Activated naive CD4-positive, alpha-beta T cell treated with anti-CD3 and anti-CD28 coated beads, Interleukin-2, amount 50 U/mL, for 72 hours (primary cell): ENCODE measurements at regions not wholly inside any gene's neighbourhood (a gene's known extent, or its start where the extent isn't known, plus 50 kb on each side); places are given as distances from the start of the nearest gene placed in this dataset.

Experiments
- ATAC-seq, 2 donors: fragments of 150-1000 bp; cut with Tn5 transposase; 2 replicates each; pipeline ENCODE4 v1.10.0; 2021; ENCODE audit warnings: mild to moderate bottlenecking in 2 of 2, moderate library complexity in 2 of 2
- DNase-seq, 2 donors: peaks; one replicate each; pipeline ENCODE4 v3.0.0; 2021 to 2022; ENCODE audit warnings: low spot score in 2 of 2
- H3K27ac Mint-ChIP-seq, 2 donors: one replicate each; pipeline ENCODE4 v1.8.0; 2022; ENCODE audit warnings: mild to moderate bottlenecking in 2 of 2, mixed read lengths in 2 of 2
- H3K36me3 Mint-ChIP-seq, 2 donors: one replicate each; pipeline ENCODE4 v1.8.0; 2022; ENCODE audit warnings: mixed read lengths in 2 of 2
- H3K9me3 Mint-ChIP-seq, 2 donors: one replicate each; pipeline ENCODE4 v1.8.0; 2022; ENCODE audit warnings: mixed read lengths in 2 of 2

- H3K27ac Mint-ChIP-seq = no peak overlapping the region
- ATAC-seq = no peak
- H3K9me3 Mint-ChIP-seq = peaks cover 3 to 4% of the 10 kb centered on the region in 2 donors
- DNase-seq = no peak
- H3K36me3 Mint-ChIP-seq = no peaks in the 10 kb centered on the region
Measured at GRCh38 chr14:40494483-40494882, 1062.2 kb upstream of the FBXO33 start.

GRCh38 chr14:40487824-40488223 is 1055.6 kb upstream of the FBXO33 start:
- peaks cover 2 to 3% of the 10 kb centered on the region in 2 donors for H3K9me3 Mint-ChIP-seq

GRCh38 chr14:40485688-40486087 is 1053.5 kb upstream of the FBXO33 start:
- Mint-ChIP-seq H3K27ac (no peak overlapping the region), H3K36me3 (no peaks in the 10 kb centered on the region), H3K9me3 (no peaks in the 10 kb centered on the region)
- no peak for DNase-seq
- no peak for ATAC-seq

More at GRCh38 chr14:40487824-40488223, 1055.6 kb upstream of the FBXO33 start:
- Mint-ChIP-seq H3K27ac (no peak overlapping the region), H3K36me3 (no peaks in the 10 kb centered on the region)
- DNase-seq (no peak), ATAC-seq (no peak)

DNA sequence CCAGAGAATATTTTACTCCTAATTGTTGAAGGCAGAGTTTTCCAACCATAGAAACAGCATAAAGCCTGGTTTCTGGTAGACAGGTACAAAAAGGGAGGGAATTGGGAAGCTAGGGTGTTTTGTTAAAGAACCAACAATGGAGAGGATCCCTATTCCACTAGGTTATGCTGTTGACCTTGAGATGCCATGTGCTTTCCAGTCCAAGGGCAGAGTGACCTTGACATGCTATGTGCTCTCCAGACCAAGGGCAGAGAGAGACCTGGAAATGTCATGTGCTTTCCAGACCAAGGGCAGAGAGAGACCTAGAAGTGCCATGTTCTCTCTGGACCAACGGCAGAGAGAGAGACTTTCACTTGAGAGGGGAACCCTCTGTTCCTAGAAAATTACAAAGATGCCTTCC is 1043.8 kb upstream of the FBXO33 start:
- Mint-ChIP-seq H3K36me3 (peaks cover 6 to 19% of the 10 kb centered on the region in 2 donors), H3K27ac (no peak overlapping the region), H3K9me3 (peaks cover 22 to 33% of the 10 kb centered on the region in 2 donors)
- ATAC-seq (no peak), DNase-seq (no peak)

- Mint-ChIP-seq H3K9me3 (peaks cover 13 to 24% of the 10 kb centered on the region in 2 donors), H3K27ac (no peak overlapping the region), H3K36me3 (peaks cover 0 to 6% of the 10 kb centered on the region in 2 donors)
- ATAC-seq (no peak), DNase-seq (no peak)
Measured at GRCh38 chr14:40467969-40468368, 1035.7 kb upstream of the FBXO33 start.

- no peak overlapping the region for H3K27ac Mint-ChIP-seq
- H3K9me3 Mint-ChIP-seq = peaks cover 0 to 11% of the 10 kb centered on the region in 2 donors
- ATAC-seq (no peak), DNase-seq (no peak)
- peaks cover 0 to 6% of the 10 kb centered on the region in 2 donors for H3K36me3 Mint-ChIP-seq
Measured at GRCh38 chr14:40464531-40464930, 1032.3 kb upstream of the FBXO33 start.

- H3K27ac Mint-ChIP-seq = no peak overlapping the region
- peaks cover 0 to 6% of the 10 kb centered on the region in 2 donors for H3K36me3 Mint-ChIP-seq
- no peak for DNase-seq
- ATAC-seq = no peak
- peaks cover 0 to 11% of the 10 kb centered on the region in 2 donors for H3K9me3 Mint-ChIP-seq
Measured at GRCh38 chr14:40463886-40464285, 1031.7 kb upstream of the FBXO33 start.

- Mint-ChIP-seq H3K36me3 (no peaks in the 10 kb centered on the region), H3K9me3 (no peaks in the 10 kb centered on the region), H3K27ac (no peak overlapping the region)
- ATAC-seq (no peak), DNase-seq (no peak)
Measured at GRCh38 chr14:40452674-40453073, 1020.4 kb upstream of the FBXO33 start.

DNA sequence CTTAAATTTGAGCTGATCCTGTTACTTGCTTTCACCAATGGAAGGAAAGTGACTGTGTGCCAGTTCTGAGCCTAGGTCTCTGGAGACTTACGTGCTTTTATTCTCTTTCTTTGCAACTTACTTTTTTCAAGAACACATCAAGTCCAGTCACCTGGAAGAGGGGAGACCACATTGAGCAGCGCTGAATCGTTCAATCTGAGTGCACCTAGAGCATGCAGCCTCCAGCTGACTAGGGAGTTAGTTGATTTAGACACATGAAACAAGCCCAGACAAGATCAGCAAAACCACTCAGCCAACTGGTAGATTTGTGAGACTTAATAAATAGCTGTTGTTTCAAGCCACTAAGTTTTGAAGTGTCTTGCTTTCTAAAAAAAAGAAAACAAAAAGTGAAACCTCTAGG is 1014.8 kb upstream of the FBXO33 start:
- DNase-seq (no peak), ATAC-seq (no peak)
- no peak overlapping the region for H3K27ac Mint-ChIP-seq
- H3K9me3 Mint-ChIP-seq = peaks cover 4 to 10% of the 10 kb centered on the region in 2 donors
- no peaks in the 10 kb centered on the region for H3K36me3 Mint-ChIP-seq

DNA sequence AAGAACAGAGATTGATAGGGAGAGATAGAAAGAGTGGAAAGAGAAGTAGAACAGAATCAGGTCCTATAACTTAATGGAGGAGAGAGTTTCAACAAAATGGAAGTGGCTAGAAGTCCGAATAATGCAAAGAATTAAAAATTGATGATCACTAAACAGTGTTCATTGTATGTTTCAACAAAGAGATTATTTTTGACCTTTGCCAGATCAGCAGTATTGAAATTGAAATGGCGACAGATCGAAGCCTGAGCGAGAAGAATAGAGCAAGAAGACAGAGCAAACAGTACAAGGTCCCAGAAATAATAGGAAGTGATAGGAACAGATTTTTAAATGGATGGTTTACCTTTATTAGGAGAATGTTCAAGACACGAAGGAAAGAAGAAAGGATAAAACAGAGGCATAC is 1012.8 kb upstream of the FBXO33 start:
- H3K27ac Mint-ChIP-seq = no peak overlapping the region
- peaks cover 4 to 10% of the 10 kb centered on the region in 2 donors for H3K9me3 Mint-ChIP-seq
- H3K36me3 Mint-ChIP-seq = no peaks in the 10 kb centered on the region
- no peak for DNase-seq
- ATAC-seq = no peak

GRCh38 chr14:40436551-40436950 is 1004.3 kb upstream of the FBXO33 start:
- ATAC-seq = no peak
- Mint-ChIP-seq H3K27ac (no peak overlapping the region), H3K36me3 (no peaks in the 10 kb centered on the region), H3K9me3 (no peaks in the 10 kb centered on the region)
- no peak for DNase-seq

DNA sequence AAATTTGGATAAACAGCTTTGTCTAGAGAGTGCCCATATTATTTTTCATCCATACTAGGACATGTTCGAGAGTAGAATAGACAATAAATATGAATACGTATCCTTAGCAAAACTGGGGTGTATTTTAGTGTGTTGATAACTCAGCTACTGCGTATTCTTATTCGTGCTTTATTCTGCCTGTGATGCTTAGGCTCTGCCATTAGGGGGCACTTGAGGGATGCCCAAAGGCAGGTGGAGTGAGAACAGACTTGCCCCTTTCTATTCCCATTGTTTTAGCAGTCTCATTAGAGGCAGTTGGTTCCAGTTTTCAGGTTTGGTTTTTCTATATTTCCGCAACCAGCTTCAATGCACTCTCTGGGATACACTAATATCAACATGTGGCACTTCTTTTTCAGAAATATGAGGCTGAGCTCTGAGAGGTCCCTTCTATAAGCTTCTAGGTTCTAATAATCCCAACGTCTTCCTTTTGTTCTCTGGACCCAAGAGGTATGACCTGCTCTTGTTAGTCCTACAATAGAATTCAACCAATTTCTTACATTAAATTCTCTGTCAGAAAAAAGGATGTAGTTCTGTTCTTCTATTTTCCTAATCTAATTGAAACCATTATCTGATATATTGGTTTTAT is 985.7 kb upstream of the FBXO33 start:
- DNase-seq = peak in 1 of 2 donors; percentile 30
- no peak overlapping the region for H3K27ac Mint-ChIP-seq
- H3K9me3 Mint-ChIP-seq = no peaks in the 10 kb centered on the region
- no peaks in the 10 kb centered on the region for H3K36me3 Mint-ChIP-seq
- ATAC-seq = no peak

DNA sequence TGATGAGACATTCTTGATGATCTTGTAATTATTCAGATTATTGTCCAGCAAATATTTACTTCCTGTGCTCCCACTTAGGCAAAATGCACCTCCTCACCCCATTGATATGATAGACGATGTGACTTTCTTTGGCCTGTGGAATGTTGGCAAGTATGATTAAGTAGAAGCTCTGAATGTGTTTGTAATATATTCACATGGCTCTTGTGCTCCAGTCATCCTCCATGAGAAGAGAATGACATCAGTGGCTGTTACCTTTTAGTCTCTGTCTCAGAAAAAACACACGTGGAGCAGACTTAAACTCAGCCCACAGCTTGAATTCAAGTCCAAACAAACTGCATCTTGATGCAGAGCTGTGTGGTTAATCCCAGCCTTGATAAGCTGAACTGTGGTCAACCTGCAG is 984.3 kb upstream of the FBXO33 start:
- DNase-seq (no peak), ATAC-seq (no peak)
- Mint-ChIP-seq H3K36me3 (no peaks in the 10 kb centered on the region), H3K9me3 (no peaks in the 10 kb centered on the region), H3K27ac (no peak overlapping the region)

GRCh38 chr14:40414386-40414785 is 982.2 kb upstream of the FBXO33 start:
- Mint-ChIP-seq H3K27ac (no peak overlapping the region), H3K36me3 (peaks cover 0 to 1% of the 10 kb centered on the region in 2 donors), H3K9me3 (no peaks in the 10 kb centered on the region)
- DNase-seq = no peak
- ATAC-seq = no peak

GRCh38 chr14:40413136-40413535 is 980.9 kb upstream of the FBXO33 start:
- ATAC-seq (no peak), DNase-seq (no peak)
- H3K36me3 Mint-ChIP-seq = peaks cover 0 to 13% of the 10 kb centered on the region in 2 donors
- peaks cover 5 to 6% of the 10 kb centered on the region in 2 donors for H3K9me3 Mint-ChIP-seq
- H3K27ac Mint-ChIP-seq = no peak overlapping the region

DNA sequence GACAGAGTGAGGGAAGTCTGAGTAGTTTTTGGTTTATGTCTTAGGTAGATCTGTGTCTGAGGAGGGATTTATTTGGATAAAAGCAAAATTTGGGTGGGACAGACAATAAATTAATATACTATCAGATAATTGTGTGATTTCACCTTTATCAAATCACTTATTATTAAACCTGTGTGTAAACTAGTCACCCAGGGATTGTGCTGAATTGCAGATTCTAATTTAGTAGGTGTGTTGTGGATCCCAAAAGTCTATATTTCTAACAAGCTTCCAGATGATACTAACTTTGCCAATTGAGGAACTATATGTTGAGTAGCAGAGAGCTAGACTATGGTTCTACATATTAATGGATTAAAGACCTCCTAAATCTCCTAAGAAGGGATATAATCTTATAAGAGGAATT is 978.5 kb upstream of the FBXO33 start:
- H3K36me3 Mint-ChIP-seq = peaks cover 4 to 13% of the 10 kb centered on the region in 2 donors
- peaks cover 14 to 25% of the 10 kb centered on the region in 2 donors for H3K9me3 Mint-ChIP-seq
- DNase-seq (no peak), ATAC-seq (no peak)
- H3K27ac Mint-ChIP-seq = no peak overlapping the region

- DNase-seq (no peak), ATAC-seq (no peak)
- Mint-ChIP-seq H3K36me3 (peaks cover 0 to 4% of the 10 kb centered on the region in 2 donors), H3K9me3 (peaks cover 9 to 19% of the 10 kb centered on the region in 2 donors), H3K27ac (no peak overlapping the region)
Measured at GRCh38 chr14:40402957-40403356, 970.7 kb upstream of the FBXO33 start.

DNA sequence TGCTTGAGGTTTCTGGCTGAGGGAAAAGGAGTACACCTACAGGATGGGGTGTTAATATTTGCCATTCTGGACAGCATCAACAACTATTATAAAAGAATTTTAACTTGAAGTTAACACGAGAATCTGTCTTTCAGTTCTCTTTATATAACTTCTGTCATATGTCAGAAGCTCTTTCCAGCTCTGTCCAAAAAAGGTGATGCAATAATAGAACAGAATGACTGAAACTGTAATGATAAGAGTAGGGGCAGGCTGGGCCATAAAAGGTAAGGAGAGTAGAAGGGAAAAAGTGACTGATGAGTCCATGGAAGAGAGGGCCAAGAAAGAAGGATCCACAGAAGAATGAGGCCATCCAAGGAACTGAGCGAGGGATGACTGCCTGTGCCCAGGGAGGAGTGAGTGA is 966.7 kb upstream of the FBXO33 start:
- Mint-ChIP-seq H3K36me3 (no peaks in the 10 kb centered on the region), H3K27ac (no peak overlapping the region), H3K9me3 (no peaks in the 10 kb centered on the region)
- no peak for ATAC-seq
- DNase-seq = no peak
